OCI-LY1 (cell line): ENCODE measurements at regions not wholly inside any gene's neighbourhood (a gene's known extent, or its start where the extent isn't known, plus 50 kb on each side); places are given as distances from the start of the nearest gene placed in this dataset.

Source experiments
- H2AFZ ChIP-seq: fragments of 200-600 bp; sonication (generic), shearing (Covaris generic); 2 replicates; pipeline ENCODE4 v1.6.0; 2014; ENCODE audit warnings: antibody characterized with exemption, mild to moderate bottlenecking, low read length
- H3F3A ChIP-seq: fragments of 200-600 bp; sonication (generic), shearing (Covaris generic); 2 replicates; pipeline ENCODE4 v1.6.0; 2014; ENCODE audit warnings: mild to moderate bottlenecking, antibody characterized with exemption, low read length, moderate library complexity; ENCODE audit not compliant: insufficient read depth
- H3K27ac ChIP-seq: fragments of 200-600 bp; sonication (generic); 2 replicates; pipeline ENCODE4 v1.5.1; 2014; ENCODE audit warnings: low read length, mixed run types, mild to moderate bottlenecking, low read depth; ENCODE audit not compliant: poor library complexity, severe bottlenecking
- H3K27me3 ChIP-seq: fragments of 200-600 bp; sonication (generic); 2 replicates; pipeline ENCODE4 v1.6.0; 2014; ENCODE audit warnings: antibody characterized with exemption, mild to moderate bottlenecking, low read length, moderate library complexity; ENCODE audit not compliant: insufficient read depth
- H3K36me3 ChIP-seq: fragments of 200-600 bp; sonication (generic); 2 replicates; pipeline ENCODE4 v1.6.1; 2014; ENCODE audit warnings: mild to moderate bottlenecking, antibody characterized with exemption, low read length, moderate library complexity, mixed read lengths; ENCODE audit not compliant: insufficient read depth
- H3K4me1 ChIP-seq: fragments of 200-600 bp; sonication (generic); 2 replicates; pipeline ENCODE4 v1.5.1; 2014; ENCODE audit warnings: mild to moderate bottlenecking, low read length, moderate library complexity; ENCODE audit not compliant: insufficient read depth, severe bottlenecking
- H3K4me2 ChIP-seq: fragments of 200-600 bp; sonication (generic), shearing (Covaris generic); 2 replicates; pipeline ENCODE4 v1.6.1; 2014; ENCODE audit warnings: low read length
- H3K4me3 ChIP-seq: fragments of 200-600 bp; sonication (generic); 2 replicates; pipeline ENCODE4 v1.5.1; 2014; ENCODE audit warnings: low read length, low read depth, mild to moderate bottlenecking, mixed read lengths; ENCODE audit not compliant: poor library complexity, severe bottlenecking
- H3K79me2 ChIP-seq: fragments of 200-600 bp; shearing (Covaris generic); 2 replicates; pipeline ENCODE4 v1.6.1; 2016; ENCODE audit warnings: mixed run types, low read length, mixed read lengths; ENCODE audit not compliant: insufficient read depth
- H3K9ac ChIP-seq: fragments of 200-600 bp; sonication (generic), shearing (Covaris generic); 2 replicates; pipeline ENCODE4 v1.6.1; 2014; ENCODE audit warnings: mild to moderate bottlenecking, low read length, mixed read lengths
- H3K9me2 ChIP-seq: fragments of 200-600 bp; sonication (generic), shearing (Covaris generic); 2 replicates; pipeline ENCODE4 v1.6.1; 2014; ENCODE audit warnings: low read depth, mild to moderate bottlenecking, low read length, mixed read lengths
- H3K9me3 ChIP-seq: fragments of 200-600 bp; shearing (Covaris generic); 2 replicates; pipeline ENCODE4 v1.6.1; 2014; ENCODE audit warnings: low read length, mixed read lengths
- H4K20me1 ChIP-seq: fragments of 200-600 bp; sonication (generic), shearing (Covaris generic); 2 replicates; pipeline ENCODE4 v1.6.0; 2016; ENCODE audit warnings: mild to moderate bottlenecking, low read length; ENCODE audit not compliant: insufficient read depth
- EZH2 ChIP-seq: fragments of 200-600 bp; sonication (generic), shearing (Covaris generic); IDR thresholded peaks from 2 replicates; pipeline ENCODE4 v1.8.0; 2017; ENCODE audit warnings: borderline replicate concordance, mixed run types, mild to moderate bottlenecking, antibody characterized with exemption, low read length, moderate library complexity, mixed read lengths
- TF ChIP-seq, protein P1 (sequence below): fragments of 200-600 bp; sonication (generic), shearing (Covaris generic); IDR thresholded peaks from 2 replicates; pipeline ENCODE4 v1.5.1; 2017; ENCODE audit warnings: mild to moderate bottlenecking, antibody characterized with exemption, low read length, moderate library complexity, mixed read lengths

DNA sequence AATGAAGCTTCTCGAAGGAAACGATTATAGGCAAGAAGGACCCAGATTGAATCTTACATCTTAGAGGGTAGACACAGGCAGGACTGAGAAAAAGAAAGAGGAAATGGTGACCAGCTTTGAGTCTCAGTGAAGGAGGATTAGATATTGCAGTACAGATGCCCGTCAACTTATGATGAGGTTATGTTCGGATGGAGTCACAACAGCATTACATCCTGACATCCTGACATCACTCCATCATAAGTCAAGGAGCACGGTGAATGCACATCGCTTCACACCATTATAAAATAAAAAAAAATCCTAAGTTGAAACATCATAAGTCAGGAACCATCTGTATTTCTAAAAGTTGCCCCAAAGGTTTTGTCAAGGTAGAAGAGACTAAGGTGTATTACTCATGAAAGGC lies 312.3 kb upstream of the PLXNA2 start:
- Histone ChIP-seq H2AFZ (no peak overlapping the region), H3K27me3 (no peaks in the 10 kb centered on the region), H3K4me1 (no peaks in the 10 kb centered on the region), H3K9me3 (no peaks in the 10 kb centered on the region), H3K36me3 (no peaks in the 10 kb centered on the region), H3K79me2 (no peaks in the 10 kb centered on the region), H3K4me3 (no peak overlapping the region), H3K9me2 (no peaks in the 10 kb centered on the region), H3K27ac (no peak overlapping the region), H4K20me1 (no peaks in the 10 kb centered on the region), H3K4me2 (no peak overlapping the region), H3F3A (no peaks in the 10 kb centered on the region), H3K9ac (no peak overlapping the region)
- TF ChIP-seq EZH2 = no peak
- TF ChIP-seq, protein P1, sequence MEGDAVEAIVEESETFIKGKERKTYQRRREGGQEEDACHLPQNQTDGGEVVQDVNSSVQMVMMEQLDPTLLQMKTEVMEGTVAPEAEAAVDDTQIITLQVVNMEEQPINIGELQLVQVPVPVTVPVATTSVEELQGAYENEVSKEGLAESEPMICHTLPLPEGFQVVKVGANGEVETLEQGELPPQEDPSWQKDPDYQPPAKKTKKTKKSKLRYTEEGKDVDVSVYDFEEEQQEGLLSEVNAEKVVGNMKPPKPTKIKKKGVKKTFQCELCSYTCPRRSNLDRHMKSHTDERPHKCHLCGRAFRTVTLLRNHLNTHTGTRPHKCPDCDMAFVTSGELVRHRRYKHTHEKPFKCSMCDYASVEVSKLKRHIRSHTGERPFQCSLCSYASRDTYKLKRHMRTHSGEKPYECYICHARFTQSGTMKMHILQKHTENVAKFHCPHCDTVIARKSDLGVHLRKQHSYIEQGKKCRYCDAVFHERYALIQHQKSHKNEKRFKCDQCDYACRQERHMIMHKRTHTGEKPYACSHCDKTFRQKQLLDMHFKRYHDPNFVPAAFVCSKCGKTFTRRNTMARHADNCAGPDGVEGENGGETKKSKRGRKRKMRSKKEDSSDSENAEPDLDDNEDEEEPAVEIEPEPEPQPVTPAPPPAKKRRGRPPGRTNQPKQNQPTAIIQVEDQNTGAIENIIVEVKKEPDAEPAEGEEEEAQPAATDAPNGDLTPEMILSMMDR = no peak

DNA sequence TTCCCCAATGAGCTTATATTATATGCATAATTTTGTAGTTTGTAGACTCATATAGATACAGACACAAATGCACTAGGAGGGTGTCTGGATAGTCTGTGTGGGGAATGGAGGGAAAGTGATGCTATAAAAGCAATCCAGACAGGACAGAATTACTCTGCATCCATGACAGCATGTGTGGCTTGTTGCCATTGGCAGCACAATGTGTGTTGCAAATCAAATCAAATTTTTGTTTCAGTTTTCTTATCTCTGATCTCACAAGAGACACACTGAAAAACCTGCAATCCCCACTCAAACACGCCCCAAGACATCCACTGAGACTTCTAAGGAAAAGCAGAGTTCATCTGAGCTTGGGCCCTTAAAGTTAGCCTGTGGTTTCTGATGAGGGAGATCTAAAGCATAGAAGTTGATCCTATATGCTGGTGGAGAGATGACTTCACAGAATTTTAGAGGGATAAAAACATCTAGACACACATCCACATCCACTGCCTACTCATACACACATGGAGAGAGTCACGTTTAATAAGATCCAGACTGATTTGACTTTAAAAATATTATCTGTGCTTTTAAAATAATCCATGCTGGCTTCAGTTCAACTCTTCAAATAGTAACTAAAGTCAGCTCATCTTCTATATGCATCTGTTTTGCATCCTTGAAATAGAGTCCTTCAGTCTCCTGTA lies 313.0 kb upstream of the PLXNA2 start:
- Histone ChIP-seq H3K9ac (no peak overlapping the region), H3K27ac (no peak overlapping the region), H3K4me2 (no peak overlapping the region), H3K4me1 (no peaks in the 10 kb centered on the region), H3K27me3 (no peaks in the 10 kb centered on the region), H4K20me1 (no peaks in the 10 kb centered on the region), H2AFZ (no peak overlapping the region), H3F3A (no peaks in the 10 kb centered on the region), H3K79me2 (no peaks in the 10 kb centered on the region), H3K36me3 (no peaks in the 10 kb centered on the region), H3K9me2 (no peaks in the 10 kb centered on the region), H3K4me3 (no peak overlapping the region), H3K9me3 (no peaks in the 10 kb centered on the region)
- no peak for TF ChIP-seq EZH2
- TF ChIP-seq, protein P1 = no peak

DNA sequence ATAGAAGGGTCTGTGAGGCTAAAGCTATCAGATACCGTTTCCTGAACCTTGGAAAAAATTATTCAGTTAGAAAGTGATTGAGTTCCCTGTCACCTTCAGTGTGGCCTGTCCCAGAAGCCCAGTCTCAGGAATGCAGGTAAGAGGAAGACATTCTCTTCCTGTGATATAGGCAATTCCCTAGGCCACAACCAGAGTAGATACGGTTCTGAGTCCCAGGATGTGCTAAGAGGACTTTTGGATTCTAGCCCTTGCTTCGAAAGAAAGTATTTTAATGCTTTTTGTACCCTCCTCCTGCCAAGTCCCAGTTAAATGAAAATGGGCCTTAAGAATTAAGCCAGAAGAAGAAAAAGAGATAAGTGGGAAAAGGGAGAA lies 313.5 kb upstream of the PLXNA2 start:
- Histone ChIP-seq H3F3A (no peaks in the 10 kb centered on the region), H3K4me2 (no peak overlapping the region), H3K9me2 (no peaks in the 10 kb centered on the region), H3K9me3 (no peaks in the 10 kb centered on the region), H3K79me2 (no peaks in the 10 kb centered on the region), H3K27me3 (no peaks in the 10 kb centered on the region), H4K20me1 (no peaks in the 10 kb centered on the region), H3K36me3 (no peaks in the 10 kb centered on the region), H3K27ac (no peak overlapping the region), H3K4me1 (no peaks in the 10 kb centered on the region), H3K9ac (no peak overlapping the region), H3K4me3 (no peak overlapping the region), H2AFZ (no peak overlapping the region)
- TF ChIP-seq, protein P1 = no peak
- TF ChIP-seq EZH2 = no peak
